Prostate gland (tissue), 2 donors: ENCODE measurements at regions not wholly inside any gene's neighbourhood (a gene's known extent, or its start where the extent isn't known, plus 50 kb on each side); places are given as distances from the start of the nearest gene placed in this dataset.

Source experiments
- DNase-seq: peaks from one replicate; pipeline ENCODE4 v3.0.0-alpha.2; 2019; ENCODE audit warnings: low spot score
- H3K27ac ChIP-seq, 2 donors: fragments of 200-600 bp; sonication (generic); 2 replicates each; pipeline ENCODE4 v1.5.1; 2017 to 2019
- H3K27me3 ChIP-seq: fragments of 200-600 bp; sonication (generic); replicated peaks from 2 replicates; pipeline ENCODE4 v1.5.1; 2019; ENCODE audit not compliant: insufficient read depth
- H3K36me3 ChIP-seq, 2 donors: fragments of 200-600 bp; sonication (generic); 1 replicate in 1 of 2; 2 replicates in 1 of 2; pipeline versions ENCODE4 v1.5.1 to v1.8.1; 2017 to 2019
- H3K4me1 ChIP-seq: fragments of 200-600 bp; sonication (generic); replicated peaks from 2 replicates; pipeline ENCODE4 v1.5.1; 2019
- H3K4me3 ChIP-seq, 2 donors: fragments of 200-600 bp; sonication (generic); 2 replicates each; pipeline ENCODE4 v1.5.1; 2017 to 2019
- H3K9me3 ChIP-seq: fragments of 200-600 bp; sonication (generic); 2 replicates; pipeline ENCODE4 v1.5.1; 2017
- POLR2A ChIP-seq: fragments of 450-650 bp; IDR thresholded peaks from one replicate; pipeline ENCODE4 v1.6.1; 2016; ENCODE audit warnings: antibody characterized with exemption, mild to moderate bottlenecking
- POLR2AphosphoS5 ChIP-seq: sonication (generic); formaldehyde crosslinking; IDR thresholded peaks from one replicate; pipeline ENCODE4 v1.6.1; 2017; ENCODE audit warnings: antibody characterized with exemption
- WGBS: methylation state at CpG from one replicate; pipeline ENCODE4 v1.1.5; 2018; 5-methylcytosine and 5-hydroxymethylcytosine counted together
- intact Hi-C: fragments of 100-400 bp; cut with DNase I; formaldehyde crosslinking; loops from one replicate; pipeline ENCODE4 v1.14.2; 2022
- TF ChIP-seq, protein P1 (sequence below), 4 experiments: fragments of 200-600 bp in 2 of 4; fragments of 450-650 bp in 2 of 4; sonication (generic) in 2 of 4; IDR thresholded peaks; 1 replicate in 3 of 4; 2 replicates in 1 of 4; pipeline ENCODE4 v1.5.1; 2016 to 2019; ENCODE audit warnings: antibody characterized with exemption in 4 of 4, mild to moderate bottlenecking in 2 of 4, moderate library complexity in 2 of 4

- Histone ChIP-seq H3K4me1 (no peaks in the 10 kb centered on the region), H3K27me3 (no peaks in the 10 kb centered on the region), H3K27ac (no peak overlapping the region), H3K36me3 (no peaks in the 10 kb centered on the region), H3K4me3 (no peak overlapping the region), H3K9me3 (no peaks in the 10 kb centered on the region)
- intact Hi-C loops, result no loop called here
- TF ChIP-seq, protein P1, sequence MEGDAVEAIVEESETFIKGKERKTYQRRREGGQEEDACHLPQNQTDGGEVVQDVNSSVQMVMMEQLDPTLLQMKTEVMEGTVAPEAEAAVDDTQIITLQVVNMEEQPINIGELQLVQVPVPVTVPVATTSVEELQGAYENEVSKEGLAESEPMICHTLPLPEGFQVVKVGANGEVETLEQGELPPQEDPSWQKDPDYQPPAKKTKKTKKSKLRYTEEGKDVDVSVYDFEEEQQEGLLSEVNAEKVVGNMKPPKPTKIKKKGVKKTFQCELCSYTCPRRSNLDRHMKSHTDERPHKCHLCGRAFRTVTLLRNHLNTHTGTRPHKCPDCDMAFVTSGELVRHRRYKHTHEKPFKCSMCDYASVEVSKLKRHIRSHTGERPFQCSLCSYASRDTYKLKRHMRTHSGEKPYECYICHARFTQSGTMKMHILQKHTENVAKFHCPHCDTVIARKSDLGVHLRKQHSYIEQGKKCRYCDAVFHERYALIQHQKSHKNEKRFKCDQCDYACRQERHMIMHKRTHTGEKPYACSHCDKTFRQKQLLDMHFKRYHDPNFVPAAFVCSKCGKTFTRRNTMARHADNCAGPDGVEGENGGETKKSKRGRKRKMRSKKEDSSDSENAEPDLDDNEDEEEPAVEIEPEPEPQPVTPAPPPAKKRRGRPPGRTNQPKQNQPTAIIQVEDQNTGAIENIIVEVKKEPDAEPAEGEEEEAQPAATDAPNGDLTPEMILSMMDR (IDR thresholded peaks at IDR 0.05), result no peak
- TF ChIP-seq POLR2AphosphoS5, result no peak
- TF ChIP-seq POLR2A, result no peak
- DNase-seq, result no peak
- WGBS, result 42% methylated on average over 3 of the region's 3 CpGs
These were observed 191.7 kb upstream of the BTBD3 start for GRCh38 chr20:11726026-11726425.

GRCh38 chr20:11727708-11728107 is 190.0 kb upstream of the BTBD3 start:
- no peaks in the 10 kb centered on the region for H3K4me1 ChIP-seq
- no peak overlapping the region for H3K4me3 ChIP-seq
- no peak for DNase-seq
- no peaks in the 10 kb centered on the region for H3K36me3 ChIP-seq
- intact Hi-C loops, result no loop called here
- WGBS, result 79% methylated on average over 1 of the region's 1 CpG
- H3K27ac ChIP-seq, result no peak overlapping the region
- no peaks in the 10 kb centered on the region for H3K27me3 ChIP-seq
- H3K9me3 ChIP-seq, result no peaks in the 10 kb centered on the region
- TF ChIP-seq POLR2AphosphoS5 (no peak), POLR2A (no peak)
- TF ChIP-seq, protein P1 (IDR thresholded peaks at IDR 0.05), result no peak

- Histone ChIP-seq H3K36me3 (no peaks in the 10 kb centered on the region), H3K4me3 (no peak overlapping the region), H3K4me1 (no peaks in the 10 kb centered on the region), H3K9me3 (no peaks in the 10 kb centered on the region), H3K27me3 (no peaks in the 10 kb centered on the region), H3K27ac (no peak overlapping the region)
- 58% methylated on average over 2 of the region's 2 CpGs for WGBS
- no peak for TF ChIP-seq POLR2A
- no peak for TF ChIP-seq POLR2AphosphoS5
- TF ChIP-seq, protein P1 (IDR thresholded peaks at IDR 0.05), result no peak
- intact Hi-C loops, result no loop called here
- no peak for DNase-seq
These were observed 188.8 kb upstream of the BTBD3 start for GRCh38 chr20:11728937-11729336.

- intact Hi-C loops, result no loop called here
These were observed 187.9 kb upstream of the BTBD3 start for GRCh38 chr20:11729806-11730205.

DNA sequence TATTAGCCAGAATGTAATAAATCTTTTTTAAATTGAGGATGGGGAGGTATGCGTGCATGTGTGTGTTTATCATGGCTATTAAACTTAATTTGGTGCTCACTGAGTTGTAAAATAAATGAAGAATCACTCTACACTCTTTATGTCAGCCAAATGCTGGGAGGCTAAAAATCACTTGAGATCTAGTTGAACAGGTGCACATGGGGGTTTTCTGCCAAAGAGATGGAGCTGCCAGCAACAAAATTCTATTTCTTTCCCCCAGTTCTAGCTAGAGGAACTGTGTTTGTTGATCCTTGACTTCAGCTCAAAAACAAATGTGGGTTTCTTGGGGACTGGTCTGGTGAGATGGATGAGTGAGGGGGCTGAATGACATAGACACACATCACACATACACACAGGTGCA is 183.3 kb upstream of the BTBD3 start:
- no peaks in the 10 kb centered on the region for H3K27me3 ChIP-seq
- H3K9me3 ChIP-seq, result no peaks in the 10 kb centered on the region
- no peaks in the 10 kb centered on the region for H3K4me1 ChIP-seq
- no peak for DNase-seq
- TF ChIP-seq POLR2AphosphoS5 (no peak), POLR2A (no peak)
- no peak overlapping the region for H3K4me3 ChIP-seq
- H3K27ac ChIP-seq, result no peak overlapping the region
- intact Hi-C loops, result no loop called here
- 15% methylated on average over 1 of the region's 1 CpG for WGBS
- H3K36me3 ChIP-seq, result no peaks in the 10 kb centered on the region

More at GRCh38 chr20:11729806-11730205, 187.9 kb upstream of the BTBD3 start:
- Histone ChIP-seq H3K27me3 (no peaks in the 10 kb centered on the region), H3K36me3 (no peaks in the 10 kb centered on the region), H3K9me3 (no peaks in the 10 kb centered on the region), H3K4me3 (no peak overlapping the region), H3K27ac (no peak overlapping the region), H3K4me1 (no peaks in the 10 kb centered on the region)
- no peak for DNase-seq
- WGBS, result 89% methylated on average over 1 of the region's 1 CpG
- TF ChIP-seq POLR2A (no peak), POLR2AphosphoS5 (no peak)
- TF ChIP-seq, protein P1 (IDR thresholded peaks at IDR 0.05), result no peak
